RCC 7860 (cell line): ENCODE measurements at regions not wholly inside any gene's neighbourhood (a gene's known extent, or its start where the extent isn't known, plus 50 kb on each side); places are given as distances from the start of the nearest gene placed in this dataset.
A peak's percentile ranks its signal among the peaks of the same experiment; 100 is the strongest.

Experiments
- DNase-seq: peaks from one replicate; pipeline ENCODE4 v3.0.0-alpha.2; 2015; ENCODE audit warnings: low spot score
- FAIRE-seq: peaks from 2 replicates; lab custom pipeline; 2012; peaks lifted over from hg19 to GRCh38; lab: Jason Lieb, UNC

DNA sequence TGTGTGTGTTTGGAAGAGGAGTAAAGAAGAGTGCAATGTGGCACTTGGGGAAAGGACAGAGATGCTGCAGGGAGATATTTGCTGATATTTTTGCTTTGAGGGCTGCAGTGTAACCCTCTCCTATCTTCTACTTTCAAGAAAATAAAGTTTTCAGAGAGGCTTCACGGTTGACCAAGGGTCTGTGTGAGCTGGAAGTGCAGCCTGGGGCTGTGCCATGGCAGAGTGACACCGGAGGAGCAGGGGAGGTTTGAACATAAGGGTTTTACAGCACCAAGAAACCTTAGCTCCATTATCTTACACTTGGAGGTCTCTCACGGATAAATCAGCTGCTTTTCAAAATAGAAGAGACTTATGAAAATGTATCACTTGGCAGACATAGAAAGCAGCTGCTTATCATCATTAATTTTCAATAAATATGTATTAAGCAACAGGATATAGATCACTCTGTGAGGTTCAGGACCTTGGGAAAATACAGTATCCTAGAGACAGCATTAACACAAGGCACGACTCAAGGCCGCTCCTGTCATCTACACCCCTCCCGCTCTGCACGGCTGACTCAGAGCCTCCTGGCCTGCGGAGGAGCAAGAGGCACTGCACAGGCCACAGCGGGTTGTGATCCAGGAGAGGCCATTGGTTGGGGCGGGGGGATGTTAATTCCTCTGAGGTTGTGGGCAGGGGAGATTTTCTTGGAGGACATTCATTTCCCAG is 127.8 kb downstream of the COPS8 start:
- FAIRE-seq (peak; percentile 49), DNase-seq (peak; percentile 74)

DNA sequence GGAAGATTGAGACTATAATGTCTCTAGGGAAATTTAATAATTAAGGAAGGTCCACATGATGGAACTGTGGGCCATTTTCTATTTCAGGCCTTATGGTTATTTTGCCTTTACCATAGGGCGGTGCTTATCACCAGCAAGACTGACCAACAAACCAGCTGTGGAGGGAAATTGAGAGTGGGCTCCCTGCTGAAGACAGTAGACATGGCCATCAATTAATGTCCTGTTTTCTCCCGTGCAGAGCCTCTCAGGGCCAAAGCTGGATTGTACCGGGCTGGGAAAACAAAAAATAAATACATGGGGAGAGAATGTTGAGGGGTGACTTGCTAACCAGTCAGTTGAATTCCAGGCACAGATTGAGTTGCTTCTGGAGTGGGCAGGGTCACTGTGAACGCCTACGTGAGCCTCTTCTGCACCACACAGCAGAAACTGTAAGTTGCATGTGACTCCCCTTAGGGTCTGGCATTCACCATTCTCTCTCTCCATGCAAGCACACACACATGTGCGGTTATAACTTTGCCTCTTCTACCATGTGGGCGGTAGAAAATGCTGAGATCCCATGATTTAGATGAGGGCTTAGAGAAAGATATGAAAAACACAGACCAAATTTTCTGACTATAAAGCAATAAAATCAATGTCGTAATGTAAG is 128.5 kb downstream of the COPS8 start:
- no peak for FAIRE-seq
- no peak for DNase-seq

DNA sequence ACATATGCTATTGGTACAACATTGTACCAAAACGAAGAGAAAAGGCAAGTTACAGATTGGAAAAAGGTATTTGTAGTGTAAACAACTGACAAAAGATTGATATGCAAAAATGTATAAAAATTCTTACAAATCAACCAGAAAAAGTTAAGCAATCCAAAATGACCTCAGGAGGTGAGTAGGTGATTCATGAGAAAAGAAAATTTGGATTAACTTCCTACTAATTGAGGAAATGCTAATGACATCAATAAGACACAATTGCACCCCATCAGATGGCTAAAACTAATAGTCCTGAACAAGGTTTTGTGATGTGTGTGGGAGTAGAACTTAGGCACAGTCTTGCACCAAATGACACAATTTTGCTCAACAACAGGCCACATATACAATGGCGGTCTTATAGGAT is 129.3 kb downstream of the COPS8 start:
- FAIRE-seq (no peak), DNase-seq (no peak)

DNA sequence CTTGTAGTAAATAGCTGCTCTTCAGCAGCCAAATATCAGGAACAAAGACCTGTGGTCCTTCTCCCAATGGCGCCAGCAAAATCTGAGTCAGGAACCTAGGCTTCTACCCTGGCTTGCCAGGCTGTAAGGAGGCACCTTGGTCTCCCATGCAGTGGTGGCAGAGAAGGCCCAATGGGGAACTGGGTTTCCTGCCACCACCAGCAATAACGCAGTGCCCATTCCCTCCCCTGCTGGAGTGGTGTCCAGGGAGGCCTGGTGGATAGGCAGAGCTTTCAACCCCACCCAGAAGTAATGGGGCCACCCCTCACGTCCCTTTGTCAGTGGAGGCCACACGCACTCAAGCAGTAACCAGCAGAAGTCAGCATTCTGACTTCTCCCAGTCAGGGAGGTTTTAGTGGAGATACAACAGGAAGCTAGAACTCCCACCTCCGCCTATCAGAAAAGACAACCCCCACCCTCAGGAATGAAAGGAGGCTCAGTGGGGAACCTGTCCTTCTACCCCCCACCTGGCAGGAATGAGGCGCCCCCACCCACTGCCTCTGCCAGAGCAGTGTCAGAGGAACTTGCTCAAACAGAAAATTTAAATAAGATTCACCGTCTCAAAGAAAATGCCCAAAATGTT is 132.4 kb downstream of the COPS8 start:
- FAIRE-seq = no peak
- no peak for DNase-seq

DNA sequence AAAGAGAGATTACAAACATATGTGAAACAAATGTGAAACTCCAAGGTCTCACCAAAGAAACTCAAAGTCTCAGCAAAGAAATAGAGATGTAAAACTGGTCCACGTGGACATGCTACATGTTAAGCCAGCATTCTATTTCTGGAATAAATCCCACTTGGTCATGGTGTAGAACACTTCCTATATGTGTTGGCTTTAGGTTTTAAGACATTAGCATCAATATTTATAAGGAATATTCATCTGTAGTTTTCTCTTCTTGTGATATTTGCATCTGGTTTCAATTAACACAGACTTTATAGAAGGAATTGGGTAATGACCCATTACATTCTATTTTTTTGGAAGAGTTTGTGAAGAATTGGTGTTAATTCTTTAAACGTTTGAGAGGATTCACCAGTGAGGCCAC is 133.1 kb downstream of the COPS8 start:
- DNase-seq = no peak

DNA sequence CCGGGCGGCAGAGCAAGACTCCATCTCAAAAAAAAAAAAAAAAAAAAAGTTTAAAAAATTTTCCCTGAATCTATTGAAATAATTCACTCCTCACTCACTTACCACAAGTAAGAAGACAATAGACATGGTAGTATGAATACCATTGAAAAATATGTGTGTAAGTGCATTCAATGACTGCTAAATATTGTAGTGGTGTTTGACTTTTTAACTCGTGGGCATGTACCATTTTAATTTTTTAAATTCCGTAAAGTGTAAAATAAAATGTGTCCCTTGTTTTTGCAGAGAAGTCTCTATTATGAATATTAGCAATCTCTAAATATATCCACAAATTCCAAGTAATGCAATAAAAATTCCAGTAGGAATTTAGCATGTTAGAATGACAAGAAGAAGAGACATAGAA is 134.1 kb downstream of the COPS8 start:
- no peak for FAIRE-seq
- DNase-seq = no peak

More for the DNA sequence above, 133.1 kb downstream of the COPS8 start:
- no peak for FAIRE-seq

DNA sequence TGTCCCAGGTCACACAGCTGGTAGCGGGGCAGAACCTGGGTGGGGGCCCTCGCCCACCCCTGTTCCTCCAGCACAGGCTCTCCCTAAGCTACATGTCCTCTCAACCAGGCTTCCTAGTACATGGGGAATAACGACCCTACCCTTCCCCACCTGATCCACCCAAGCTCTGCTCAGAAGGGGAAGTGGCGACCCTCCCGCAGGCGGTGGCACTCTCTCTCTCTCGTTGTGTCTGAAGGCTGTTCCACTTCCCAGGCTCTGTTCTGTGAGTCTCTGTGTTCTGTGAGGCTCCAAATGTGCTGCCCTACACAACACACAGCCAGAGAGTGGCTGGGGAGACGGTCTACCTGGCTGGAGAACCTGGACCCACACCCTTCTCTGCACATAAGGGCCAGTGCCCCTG is 135.8 kb downstream of the COPS8 start:
- DNase-seq = no peak
- FAIRE-seq = no peak

DNA sequence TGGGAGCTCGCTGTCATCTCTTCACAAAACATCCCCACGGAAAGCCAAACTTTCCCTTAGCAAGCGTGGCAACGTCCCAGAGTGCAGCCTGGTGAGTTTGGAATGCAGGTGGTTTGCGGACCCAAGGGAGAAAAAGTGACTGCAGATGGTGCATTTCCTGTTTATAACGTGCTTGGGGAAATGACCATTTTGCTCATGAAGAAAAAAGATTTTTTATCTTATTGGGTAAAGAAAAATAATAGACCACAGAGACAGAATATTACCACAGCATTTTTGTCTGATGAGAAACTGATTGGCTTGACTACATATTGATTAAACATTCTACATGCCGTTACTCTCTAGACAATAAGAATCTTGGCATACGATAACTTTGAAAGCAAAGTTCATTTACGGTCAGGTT is 136.5 kb downstream of the COPS8 start:
- DNase-seq = peak; percentile 40
- FAIRE-seq = peak; percentile 83

DNA sequence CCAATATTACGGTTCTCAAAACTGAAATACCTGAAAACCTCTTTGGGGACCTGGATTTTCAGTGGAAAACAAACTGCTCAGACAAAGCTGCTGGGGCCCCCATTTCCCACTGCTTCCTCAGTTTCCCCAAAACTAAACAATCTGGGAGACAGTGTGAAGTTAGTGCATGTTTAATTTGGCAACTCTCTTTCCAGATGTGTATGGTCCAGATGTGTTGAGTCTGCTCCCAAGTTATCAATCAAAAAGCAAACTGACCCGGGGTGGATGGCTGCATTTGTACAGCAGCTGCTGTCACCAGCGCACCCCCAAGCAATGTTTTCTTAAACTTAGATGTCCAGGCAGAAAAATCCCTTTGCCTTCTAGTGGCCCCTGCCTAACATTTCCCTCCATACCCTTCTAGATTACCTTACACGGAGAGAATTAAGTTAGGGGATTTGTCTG is 136.9 kb downstream of the COPS8 start:
- no peak for FAIRE-seq
- DNase-seq = no peak

DNA sequence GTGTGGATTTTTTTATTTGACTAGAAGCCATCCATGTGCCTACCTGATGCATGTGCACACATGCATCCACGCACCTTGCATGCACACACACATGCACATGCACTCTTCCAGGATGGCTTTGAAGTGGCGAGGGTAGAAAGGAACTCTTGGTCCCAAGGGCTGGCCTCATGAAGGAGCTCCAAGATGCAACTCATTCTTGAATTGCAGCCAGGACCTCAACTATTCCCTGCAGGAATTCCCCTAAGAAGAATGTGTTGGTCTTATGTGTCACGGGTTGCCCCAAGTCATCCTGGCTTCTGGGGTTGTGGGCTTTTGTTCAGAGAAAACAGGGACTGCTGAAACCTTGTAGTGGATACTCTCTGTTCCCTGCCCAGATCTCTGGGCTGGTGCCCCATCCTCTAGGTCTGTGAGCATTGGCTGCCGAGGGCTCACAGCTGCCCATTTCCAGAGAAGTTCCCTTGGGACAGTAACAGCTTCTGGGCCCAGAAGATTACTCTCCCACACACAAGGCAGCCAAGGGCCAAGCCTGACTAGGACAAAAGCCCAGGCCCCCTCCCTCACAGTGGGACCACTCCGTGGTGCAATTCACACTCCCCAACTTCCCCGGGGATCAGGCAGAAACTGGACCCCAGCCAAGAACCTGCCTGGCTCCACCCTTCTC is 137.6 kb downstream of the COPS8 start:
- FAIRE-seq = peak; percentile 96

DNA sequence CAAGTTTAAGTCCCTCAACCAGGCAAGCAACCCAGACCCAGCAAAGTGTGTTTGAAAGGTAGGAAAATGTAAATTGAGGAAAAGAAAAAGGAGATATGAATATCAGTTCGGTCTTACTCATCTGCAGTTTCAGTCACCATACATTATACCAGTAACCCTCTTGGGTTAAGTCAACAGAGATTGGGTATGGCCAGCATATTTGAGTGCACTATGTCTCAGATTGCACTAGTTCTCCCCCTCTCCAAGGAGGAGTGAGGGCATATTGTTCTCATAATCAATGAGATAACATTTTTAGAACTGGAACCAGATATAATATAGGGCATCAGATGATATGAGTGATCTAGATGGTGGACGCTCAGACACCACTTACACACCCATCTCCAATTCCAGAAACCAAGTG is 141.5 kb downstream of the COPS8 start:
- FAIRE-seq = no peak

More for the DNA sequence above, 137.6 kb downstream of the COPS8 start:
- peak; percentile 91 for DNase-seq

DNA sequence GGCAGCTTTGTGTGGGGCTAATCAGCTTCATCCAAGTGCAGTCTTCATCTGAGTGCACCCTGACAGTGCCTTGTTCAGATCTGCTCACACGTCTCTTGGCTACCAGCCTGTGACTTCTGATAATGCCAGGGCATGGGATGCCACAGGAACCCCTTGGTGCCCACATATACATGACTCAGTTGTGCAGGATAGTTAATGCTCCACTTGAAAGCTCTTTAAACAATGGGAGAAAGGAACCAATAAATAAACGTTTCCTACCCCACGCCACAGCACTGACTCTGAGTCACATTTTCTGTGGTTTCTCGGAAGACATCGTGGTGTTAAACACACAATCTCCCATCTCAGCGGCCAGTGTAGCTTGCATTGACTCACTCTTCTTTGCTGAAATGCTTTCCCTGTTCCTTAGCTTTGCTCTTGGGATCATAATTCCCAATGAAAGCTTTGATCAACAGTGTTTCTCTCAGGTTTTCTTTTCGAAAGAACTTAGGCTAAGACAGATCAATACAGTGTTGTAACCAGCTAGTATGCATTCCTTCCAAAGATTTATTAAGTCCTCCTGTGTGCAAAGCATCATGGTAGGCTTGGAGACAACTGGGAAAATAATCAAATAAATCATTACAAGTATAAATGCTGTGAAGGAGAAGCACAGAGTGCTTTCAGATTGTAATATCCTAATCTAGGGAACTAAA is 142.0 kb downstream of the COPS8 start:
- peak; percentile 99 for DNase-seq
- FAIRE-seq = peak; percentile 100

More for the DNA sequence above, 141.5 kb downstream of the COPS8 start:
- DNase-seq = no peak

DNA sequence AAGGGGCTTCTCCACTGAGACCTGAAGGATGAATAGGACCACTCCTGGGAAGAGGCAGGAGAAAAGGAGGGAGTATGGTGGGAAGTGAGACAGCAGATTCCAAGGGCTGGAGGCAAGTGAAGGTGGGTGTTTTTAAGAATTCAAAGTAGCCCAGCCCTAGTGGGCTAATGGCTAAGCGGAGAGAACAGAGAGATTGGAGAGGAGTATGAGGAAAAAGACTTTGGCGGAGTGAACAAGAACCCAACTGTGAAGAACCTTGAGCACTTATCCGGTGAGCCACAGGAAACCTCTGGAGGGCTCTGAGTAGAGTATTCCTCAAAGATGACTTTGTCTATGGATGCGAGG is 142.6 kb downstream of the COPS8 start:
- DNase-seq (no peak), FAIRE-seq (no peak)

DNA sequence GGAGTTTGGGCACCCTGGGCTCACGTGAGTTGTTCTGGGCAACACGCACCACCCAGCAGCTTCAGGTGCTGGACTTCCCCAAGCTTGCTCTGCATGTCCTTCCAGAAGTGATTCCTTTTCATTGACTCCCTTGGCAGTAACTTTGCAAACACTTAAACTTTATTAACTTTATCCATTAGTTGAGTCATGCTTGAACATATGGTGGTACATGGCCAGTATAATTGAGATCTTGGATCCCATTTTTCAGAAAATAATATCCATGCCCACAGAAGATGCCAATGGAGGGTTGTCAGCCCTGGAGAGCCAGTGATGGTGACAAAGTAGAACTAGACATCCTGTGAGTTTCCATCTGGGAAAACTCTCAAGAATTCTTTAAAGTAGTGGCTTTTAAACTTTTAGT is 144.2 kb downstream of the COPS8 start:
- DNase-seq (no peak), FAIRE-seq (no peak)

DNA sequence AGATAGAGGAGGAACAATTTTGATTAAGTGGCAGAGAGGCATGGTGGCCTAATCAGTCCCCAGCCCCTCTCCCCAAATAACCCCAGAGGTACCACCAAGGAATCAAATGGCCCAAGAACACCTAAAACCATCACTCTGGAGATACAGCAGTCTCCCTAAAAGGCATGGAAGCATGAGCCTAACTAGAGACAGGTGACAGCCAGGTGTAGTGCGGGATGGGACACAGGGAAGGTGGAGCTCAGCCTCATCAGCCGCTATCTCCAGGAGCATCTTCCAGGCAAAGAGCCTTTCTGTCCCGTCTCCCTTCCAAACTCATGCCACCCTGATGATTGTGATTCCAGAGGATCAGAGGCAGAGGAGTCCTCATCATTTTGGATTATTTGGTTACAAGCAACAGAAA is 144.7 kb downstream of the COPS8 start:
- no peak for FAIRE-seq
- DNase-seq = no peak

DNA sequence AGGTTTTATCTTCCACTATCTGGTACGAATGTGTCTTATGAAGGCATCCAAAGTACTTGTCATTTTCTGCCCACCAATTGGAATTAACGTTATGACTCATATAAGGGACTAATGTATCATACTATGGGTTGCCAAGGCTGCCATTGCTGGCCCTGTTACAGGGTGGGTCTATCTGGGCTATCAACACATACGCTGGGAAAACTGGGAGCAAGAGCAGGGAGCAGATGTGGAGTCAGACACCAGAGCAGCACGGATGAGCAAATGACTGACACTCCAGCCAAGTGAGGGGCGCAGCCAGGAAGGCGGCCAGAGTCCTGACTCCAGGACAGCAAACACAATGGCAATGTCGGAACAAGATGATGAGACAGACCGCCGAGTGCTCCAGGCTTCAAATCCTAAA is 145.9 kb downstream of the COPS8 start:
- DNase-seq (no peak), FAIRE-seq (no peak)

DNA sequence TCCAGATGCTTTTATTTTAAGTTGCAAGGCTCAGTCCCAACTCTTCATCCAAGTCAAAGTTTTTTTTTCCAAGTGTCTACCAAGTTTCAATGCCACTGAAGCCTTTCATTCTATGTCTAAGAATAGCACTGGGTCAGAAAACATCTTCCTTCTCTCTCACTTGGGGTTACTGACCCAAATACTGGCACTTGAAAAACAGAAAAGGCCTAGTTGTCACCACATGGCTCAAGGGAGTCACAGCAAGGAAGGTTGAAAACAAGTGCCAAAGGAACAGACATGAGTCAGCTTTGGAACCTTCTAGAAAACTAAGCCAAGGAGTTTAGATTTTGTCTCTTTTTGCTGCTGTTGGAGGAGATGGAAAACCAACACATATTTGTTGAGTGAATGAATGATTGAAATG is 146.5 kb downstream of the COPS8 start:
- DNase-seq = no peak
- FAIRE-seq = no peak

DNA sequence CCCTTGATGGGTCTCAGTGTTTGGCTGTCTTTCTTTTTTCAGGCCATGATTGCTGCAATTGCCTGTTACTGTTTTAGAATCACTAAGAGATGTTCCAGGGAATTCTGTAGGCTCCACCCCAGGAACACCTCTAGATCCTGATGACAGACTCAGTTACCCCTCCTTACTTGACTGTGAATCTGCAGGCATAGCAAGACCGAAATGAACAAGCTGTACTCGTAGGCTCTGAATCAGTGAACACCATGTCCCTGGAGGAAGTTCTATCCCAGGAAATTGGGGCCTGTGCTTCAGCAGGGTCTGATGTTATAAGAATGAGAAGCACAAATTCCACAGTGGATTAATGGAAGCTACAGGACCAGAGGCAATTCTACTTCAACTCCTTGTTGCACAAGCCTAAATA is 148.6 kb downstream of the COPS8 start:
- FAIRE-seq = no peak
- DNase-seq = no peak

DNA sequence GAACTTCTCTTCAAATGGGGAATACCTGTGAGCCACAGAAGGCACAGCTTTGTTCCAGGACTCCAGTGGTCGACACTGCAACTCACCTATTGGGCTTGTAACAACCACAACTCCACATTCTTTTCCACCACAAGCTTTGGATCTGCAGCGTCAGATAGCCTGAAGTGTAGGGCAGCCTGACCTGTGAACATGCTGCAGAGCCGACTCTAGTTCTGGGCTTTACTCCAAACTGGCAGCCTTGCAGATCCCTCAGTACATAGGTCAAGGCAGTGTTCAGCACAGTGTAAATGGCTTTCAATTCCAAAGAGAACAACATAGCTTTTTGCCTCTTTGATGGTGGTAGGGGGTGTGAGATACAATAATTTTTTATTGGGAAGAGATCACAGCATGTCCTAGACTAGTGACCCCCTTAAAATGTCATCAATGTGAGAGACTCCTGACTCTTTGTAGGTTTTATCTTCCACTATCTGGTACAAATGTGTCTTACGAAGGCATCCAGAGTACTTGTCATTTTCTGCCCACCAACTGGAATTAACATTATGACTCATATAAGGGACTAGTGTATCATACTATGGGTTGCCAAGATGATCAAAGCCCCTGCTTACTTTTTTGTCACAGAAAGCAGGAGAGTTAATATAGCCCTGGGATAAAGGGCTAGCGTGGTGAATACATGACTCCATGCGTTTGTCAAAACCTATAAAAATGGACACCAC is 149.8 kb downstream of the COPS8 start:
- peak; percentile 52 for DNase-seq
- FAIRE-seq = peak; percentile 91

DNA sequence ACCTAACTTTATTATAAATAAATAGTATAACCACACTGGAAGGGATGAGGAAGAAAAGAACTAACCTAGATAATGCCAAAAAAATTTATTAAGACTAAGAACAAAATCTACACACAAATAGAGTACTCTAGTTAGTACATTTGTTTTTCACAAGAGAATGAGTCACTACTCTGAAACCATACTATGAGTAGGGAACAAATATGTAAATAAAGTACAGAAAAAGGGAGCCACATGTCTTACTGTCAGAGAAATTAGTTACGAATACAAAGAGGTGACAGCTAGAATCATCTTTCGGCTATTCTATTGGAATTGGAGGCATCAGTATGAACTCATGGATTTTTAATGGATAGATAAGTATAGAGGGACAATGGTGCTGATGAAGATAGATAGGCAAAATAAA is 150.5 kb downstream of the COPS8 start:
- no peak for FAIRE-seq
- no peak for DNase-seq

DNA sequence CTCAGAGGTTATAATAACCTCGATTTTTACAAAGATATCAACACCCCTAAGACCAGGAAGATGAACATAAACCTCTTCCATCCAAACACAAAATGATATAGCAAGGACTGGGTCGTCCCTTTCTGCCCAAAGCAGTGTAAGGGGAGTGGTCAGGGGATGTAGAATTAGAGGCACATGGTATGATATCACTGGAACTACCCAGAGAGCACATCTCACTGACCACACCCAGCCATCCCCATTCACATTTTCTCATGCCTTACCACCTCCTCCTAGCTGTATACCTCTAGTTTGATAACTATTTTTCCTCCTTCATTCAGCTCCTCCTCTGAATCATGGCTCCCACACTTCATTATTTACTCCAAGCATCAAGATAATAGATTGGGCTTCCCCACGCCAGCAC is 152.6 kb downstream of the COPS8 start:
- FAIRE-seq (no peak), DNase-seq (no peak)
